HG02852 (cell line): ENCODE measurements at regions not wholly inside any gene's neighbourhood (a gene's known extent, or its start where the extent isn't known, plus 50 kb on each side); places are given as distances from the start of the nearest gene placed in this dataset.
"Not testable (repeated sequence)": the region's sequence is repeated elsewhere in the genome, so short reads cannot be mapped to it uniquely, and the experiment has no call there.

ENCODE experiments used
- ATAC-seq: cut with Tn5 transposase; IDR thresholded peaks from one replicate; pipeline ENCODE4 v1.9.1; 2021; ENCODE audit warnings: mild to moderate bottlenecking, moderate library complexity; ENCODE audit not compliant: unreplicated experiment

- ATAC-seq: no peak
Measured at GRCh38 chr5:163569284-163569683, 63.9 kb downstream of the MAT2B start.

- ATAC-seq: no peak
Measured at GRCh38 chr5:163571744-163572143, 66.3 kb downstream of the MAT2B start.

- no peak for ATAC-seq
Measured at GRCh38 chr5:163574472-163575440, 69.3 kb downstream of the MAT2B start.

GRCh38 chr5:163578652-163579051 is 73.2 kb downstream of the MAT2B start:
- no peak for ATAC-seq

GRCh38 chr5:163579729-163580128 is 74.3 kb downstream of the MAT2B start:
- no peak for ATAC-seq

- no peak for ATAC-seq
Measured at GRCh38 chr5:163580516-163580915, 75.1 kb downstream of the MAT2B start.

- not testable (repeated sequence) for ATAC-seq
Measured at GRCh38 chr5:163583491-163584153, 78.2 kb downstream of the MAT2B start.

- ATAC-seq: no peak
Measured at GRCh38 chr5:163585206-163585605, 79.8 kb downstream of the MAT2B start.

- no peak for ATAC-seq
Measured at GRCh38 chr5:163586531-163586956, 81.1 kb downstream of the MAT2B start.

- ATAC-seq: no peak
Measured at GRCh38 chr5:163594951-163595350, 89.5 kb downstream of the MAT2B start.

- no peak for ATAC-seq
Measured at GRCh38 chr5:163595932-163596607, 90.7 kb downstream of the MAT2B start.

GRCh38 chr5:163596608-163597315 is 91.3 kb downstream of the MAT2B start:
- ATAC-seq: no peak

- no peak for ATAC-seq
Measured at GRCh38 chr5:163604013-163604412, 98.6 kb downstream of the MAT2B start.

GRCh38 chr5:163607256-163607655 is 101.8 kb downstream of the MAT2B start:
- no peak for ATAC-seq

- no peak for ATAC-seq
Measured at GRCh38 chr5:163608621-163609020, 103.2 kb downstream of the MAT2B start.

- ATAC-seq: no peak
Measured at GRCh38 chr5:163609910-163610309, 104.5 kb downstream of the MAT2B start.

GRCh38 chr5:163612358-163613149 is 107.1 kb downstream of the MAT2B start:
- no peak for ATAC-seq

GRCh38 chr5:163613150-163613442 is 107.7 kb downstream of the MAT2B start:
- no peak for ATAC-seq

GRCh38 chr5:163614787-163615186 is 109.4 kb downstream of the MAT2B start:
- ATAC-seq: no peak

- no peak for ATAC-seq
Measured at GRCh38 chr5:163619273-163619934, 114.0 kb downstream of the MAT2B start.
